HG02938 (cell line): ENCODE measurements at regions not wholly inside any gene's neighbourhood (a gene's known extent, or its start where the extent isn't known, plus 50 kb on each side); places are given as distances from the start of the nearest gene placed in this dataset.

ENCODE experiments used
- ATAC-seq: cut with Tn5 transposase; IDR thresholded peaks from one replicate; pipeline ENCODE4 v1.9.1; 2021; ENCODE audit warnings: mild to moderate bottlenecking, moderate library complexity; ENCODE audit not compliant: unreplicated experiment

DNA sequence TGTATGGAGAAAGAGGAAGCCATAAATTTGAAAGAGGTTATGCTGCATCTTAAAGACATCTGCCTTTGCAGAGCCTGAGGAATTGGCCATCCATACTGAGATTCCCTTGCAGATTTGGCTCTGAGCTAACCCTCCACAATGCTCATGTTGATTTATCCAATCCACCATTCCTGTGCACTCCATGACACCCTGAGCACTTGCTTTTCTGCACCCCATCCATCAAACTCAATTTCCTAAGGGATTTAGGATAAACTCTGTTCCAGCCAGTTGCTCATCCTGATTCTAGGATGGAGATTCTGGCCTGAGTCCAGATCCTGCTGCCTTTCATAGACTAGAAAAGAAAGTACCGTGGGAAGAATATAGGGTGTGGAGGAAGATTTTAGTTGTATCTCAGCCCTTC lies 379.2 kb upstream of the LARGE1 start:
- no peak for ATAC-seq

DNA sequence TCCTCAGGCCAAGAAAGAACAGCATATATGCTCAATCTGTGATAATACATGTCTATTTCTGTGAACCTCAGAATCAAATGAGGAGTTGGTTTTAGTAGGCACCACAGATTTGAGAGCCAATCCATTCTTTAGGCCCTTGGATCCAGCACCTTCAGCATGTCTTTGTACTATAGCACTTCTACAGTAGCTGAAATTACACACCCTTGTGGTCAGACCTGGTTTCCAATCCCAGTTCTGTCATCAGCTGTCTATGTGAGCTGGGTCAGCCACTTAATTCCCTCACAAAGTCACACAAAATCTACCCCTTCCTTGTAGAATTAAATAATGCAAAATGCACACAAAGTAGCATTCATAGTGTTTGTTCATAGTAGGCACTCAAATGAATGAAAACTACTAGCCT lies 381.3 kb upstream of the LARGE1 start:
- ATAC-seq: no peak

DNA sequence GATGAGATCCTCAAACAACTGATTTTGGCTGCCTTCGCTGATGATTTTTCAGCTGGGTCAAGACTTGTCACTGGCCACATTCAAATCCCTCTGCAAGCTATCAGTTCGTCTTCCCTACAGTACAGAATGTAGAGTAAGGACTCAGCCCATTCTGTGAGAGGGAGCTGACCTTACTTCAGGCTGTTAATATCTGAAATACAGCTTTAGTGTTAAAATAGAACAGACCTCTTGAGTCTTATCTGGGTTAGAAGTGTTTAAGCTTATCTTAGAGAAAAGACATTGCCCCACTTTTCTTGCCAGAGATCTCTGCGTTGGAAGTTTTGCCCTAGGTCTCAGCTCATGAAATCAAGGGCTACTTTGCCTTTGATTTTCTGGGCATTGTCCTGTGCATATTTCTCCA lies 383.4 kb upstream of the LARGE1 start:
- ATAC-seq: no peak

DNA sequence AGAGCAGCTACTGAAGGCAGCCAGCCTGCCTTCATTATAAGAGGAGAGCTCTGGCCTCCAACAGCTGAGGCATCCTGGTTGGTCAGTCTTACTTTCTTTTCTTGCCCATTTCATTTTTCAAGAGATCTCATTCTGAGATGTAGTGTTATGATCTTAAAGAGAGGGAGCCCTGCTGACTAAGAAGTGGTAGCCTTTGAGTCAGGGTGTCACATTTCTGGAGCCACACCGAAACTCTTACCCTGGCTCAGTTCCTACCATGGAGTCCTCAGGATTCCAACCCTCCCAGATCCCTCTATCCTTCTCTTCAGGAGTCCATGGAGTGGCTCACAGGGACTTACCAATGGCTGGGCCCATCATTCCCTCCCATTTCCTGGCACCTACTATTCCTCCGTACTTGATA lies 386.1 kb upstream of the LARGE1 start:
- no peak for ATAC-seq

GRCh38 chr22:34308101-34308500 lies 387.8 kb upstream of the LARGE1 start:
- no peak for ATAC-seq

GRCh38 chr22:34319346-34319745 lies 399.1 kb upstream of the LARGE1 start:
- no peak for ATAC-seq

DNA sequence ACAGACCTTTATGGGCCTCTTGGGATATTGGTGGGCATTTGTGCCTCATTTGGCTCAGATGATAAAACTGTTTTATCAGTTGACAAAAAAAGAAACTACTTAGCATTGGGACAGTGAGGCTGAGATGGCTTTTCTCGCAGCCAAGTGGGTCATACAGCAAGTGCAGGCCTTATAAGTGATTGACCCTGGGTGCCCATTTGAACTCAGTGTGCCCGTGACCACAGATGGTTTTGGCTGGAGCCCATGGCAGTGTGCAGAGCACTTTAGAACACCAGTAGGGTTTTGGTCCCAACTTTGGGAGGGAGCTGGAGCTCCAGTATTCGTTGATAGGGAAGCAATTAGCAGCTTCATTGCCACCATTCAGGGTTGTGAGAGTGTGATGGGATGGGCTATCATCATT lies 404.5 kb upstream of the LARGE1 start:
- no peak for ATAC-seq

GRCh38 chr22:34326901-34327300 lies 406.6 kb upstream of the LARGE1 start:
- no peak for ATAC-seq

GRCh38 chr22:34330432-34330831 lies 410.2 kb upstream of the LARGE1 start:
- no peak for ATAC-seq

DNA sequence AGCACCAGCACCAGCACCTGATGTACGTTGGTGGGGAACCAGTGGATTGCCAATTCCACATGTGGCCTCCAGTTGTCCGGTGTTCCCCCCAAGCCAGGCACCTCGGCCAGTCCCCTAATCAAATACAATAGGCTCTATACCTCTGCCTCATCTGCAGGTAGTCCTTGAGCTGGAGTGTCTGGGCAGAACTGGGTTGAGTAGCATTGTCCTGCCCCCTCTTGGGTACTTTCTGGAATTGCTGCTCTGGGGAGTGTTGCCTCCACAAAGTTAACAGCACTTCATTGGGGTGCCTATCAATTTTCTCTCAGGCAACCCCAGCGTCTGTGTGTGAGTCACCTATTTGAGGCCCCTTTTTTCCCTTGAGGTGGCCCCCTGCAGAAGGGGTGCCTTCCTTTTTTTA lies 413.0 kb upstream of the LARGE1 start:
- ATAC-seq: no peak

DNA sequence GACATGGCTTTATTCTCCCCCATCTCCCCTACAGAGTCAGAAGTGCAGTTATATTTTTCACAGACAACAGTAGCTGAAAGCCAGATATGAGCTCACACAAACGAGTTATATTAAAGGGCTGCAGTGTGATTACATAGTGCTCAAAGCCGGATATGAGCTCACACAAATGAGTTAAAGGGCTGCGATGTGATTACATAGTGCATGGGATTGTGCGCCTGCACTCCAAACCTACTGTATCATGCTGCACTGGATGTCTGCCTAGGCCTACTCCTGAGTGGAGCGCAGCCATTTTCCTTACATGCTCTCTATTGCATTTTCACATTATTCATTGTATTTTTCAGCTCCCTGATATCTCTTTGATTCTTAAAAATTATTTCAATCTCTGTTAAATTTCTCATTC lies 414.6 kb upstream of the LARGE1 start:
- ATAC-seq: no peak

DNA sequence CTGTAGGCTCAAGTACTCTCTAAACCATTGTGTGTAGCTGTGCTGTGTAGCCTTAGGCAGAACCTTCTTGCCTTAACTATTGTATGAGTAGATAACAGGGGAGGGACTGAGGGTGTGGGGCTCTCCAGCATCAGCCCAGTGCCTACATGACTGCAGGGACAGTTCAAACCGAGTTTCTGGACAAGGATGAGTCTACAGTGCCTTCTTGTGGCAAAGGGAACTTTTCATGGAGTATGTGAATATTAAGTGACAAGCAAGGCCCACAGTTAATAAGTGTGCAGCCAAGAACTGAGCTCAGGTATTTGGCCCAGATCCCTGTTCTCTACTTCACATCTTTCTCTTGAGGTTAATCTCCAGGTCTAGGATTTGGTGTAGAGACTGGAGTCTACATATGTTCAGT lies 424.4 kb upstream of the LARGE1 start:
- ATAC-seq: no peak

DNA sequence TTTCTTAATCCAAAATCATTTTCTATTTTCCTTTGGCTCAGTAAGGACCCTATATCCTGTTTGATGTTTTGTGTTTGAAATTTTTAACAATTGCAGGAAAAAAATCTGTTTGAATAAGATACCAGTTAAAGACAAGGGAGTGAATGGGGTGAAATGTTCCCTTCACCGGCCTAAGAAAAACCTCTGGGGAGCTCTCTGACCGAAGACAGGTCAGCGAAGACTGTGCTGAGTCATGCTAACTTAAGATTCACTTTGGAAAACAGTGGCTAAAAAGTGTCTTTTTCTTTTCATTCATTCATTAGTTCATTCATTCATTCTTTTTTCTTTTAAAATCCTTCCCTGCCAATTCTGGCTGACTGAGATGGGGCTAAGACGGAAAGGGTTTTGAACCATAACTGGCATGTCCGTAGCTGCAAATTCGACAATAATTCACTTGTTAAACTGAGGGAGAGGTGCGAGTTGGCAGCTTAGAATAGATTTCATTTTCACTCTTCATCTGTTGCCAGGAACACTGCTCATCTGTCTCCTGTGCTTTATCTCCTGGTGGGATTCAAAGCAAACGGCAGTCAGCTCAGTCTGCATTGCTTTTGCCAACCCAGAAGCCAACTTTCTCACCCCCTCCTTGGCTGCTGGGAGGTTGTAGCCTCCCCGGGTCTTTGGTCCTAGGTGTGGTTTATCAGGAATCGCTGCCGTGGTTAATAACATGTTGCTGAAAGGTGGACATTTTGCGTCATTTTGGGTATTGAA lies 434.0 kb upstream of the LARGE1 start:
- no peak for ATAC-seq

DNA sequence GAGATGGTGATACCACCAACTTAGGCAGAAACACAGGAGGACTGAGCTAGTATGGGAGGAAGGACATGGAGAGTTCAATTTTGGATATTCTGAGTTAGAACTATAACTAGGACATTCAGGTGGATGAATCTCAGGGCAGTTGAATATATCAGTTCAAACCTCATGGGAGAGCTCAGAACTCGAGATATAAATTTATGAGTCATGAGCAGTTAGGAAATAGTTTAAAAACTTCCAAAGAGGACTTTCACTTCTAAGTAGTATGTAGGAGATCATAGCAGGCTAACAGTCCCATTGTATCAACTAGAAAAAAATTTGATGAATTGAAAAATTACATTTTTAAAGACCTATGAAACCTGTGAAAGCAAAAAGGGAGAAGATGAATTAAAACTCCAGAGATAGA lies 436.2 kb upstream of the LARGE1 start:
- ATAC-seq: no peak

DNA sequence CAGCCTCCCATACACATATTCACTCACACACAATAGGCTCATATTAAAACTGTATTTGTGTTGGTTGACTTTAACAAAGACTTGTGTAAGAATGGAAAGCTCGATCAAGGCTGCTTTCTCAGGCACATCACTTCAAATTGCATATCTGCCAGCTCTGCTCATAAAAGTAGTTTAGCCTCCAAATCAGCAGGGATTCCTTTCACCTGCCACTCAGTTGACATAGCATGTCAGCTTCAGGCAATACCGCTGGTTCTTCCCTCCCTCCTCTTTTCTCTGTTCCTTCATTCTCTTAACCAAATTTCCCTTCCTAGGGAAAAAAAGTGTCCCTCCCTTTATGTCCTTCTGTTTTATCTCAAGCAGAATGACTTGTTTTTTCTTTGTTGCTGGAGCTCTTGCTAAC lies 450.4 kb upstream of the LARGE1 start:
- no peak for ATAC-seq

- ATAC-seq: no peak
Measured at GRCh38 chr22:34379825-34380224, 459.5 kb upstream of the LARGE1 start.

GRCh38 chr22:34380532-34380931 lies 460.3 kb upstream of the LARGE1 start:
- no peak for ATAC-seq

DNA sequence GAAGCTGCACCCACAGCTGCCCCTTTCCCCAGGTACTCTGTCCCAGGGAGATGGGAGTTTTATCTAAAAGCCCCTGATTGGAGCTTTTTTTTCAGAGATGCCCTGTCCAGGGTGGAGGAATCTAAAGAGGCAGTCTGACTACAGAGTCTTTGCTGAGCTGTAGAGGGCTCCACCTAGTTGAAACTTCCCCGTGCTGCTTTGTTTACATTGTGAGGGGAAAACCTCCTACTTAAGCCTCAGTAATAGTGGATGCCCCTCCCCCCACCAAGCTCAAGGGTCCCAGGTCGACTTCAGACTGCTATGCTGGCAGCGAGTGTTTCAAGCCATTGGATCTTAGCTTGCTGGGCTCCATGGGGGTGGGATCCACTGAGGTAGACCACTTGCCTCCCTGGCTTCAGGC lies 470.1 kb upstream of the LARGE1 start:
- ATAC-seq: no peak

GRCh38 chr22:34395370-34395769 lies 475.1 kb upstream of the LARGE1 start:
- no peak for ATAC-seq

GRCh38 chr22:34403667-34404066 lies 483.4 kb upstream of the LARGE1 start:
- no peak for ATAC-seq

DNA sequence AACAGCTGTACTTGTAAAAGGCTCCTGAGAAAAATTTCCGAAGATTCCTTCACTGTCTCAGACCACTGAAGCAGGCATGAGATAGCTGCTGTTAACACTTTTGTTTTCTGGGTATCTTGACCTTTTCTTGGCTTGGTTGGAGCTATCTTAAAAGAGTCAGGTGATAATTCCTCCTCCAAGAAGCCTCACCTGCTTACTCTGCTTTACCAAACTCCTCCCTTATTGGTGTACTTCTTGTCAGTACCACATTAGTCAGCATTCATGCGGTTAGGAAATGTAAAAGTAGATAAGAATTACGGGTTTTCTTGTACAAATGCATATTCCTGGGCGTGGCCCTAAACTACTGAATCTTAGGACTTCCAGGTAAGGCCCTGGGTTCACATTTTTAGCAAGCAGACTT lies 489.8 kb upstream of the LARGE1 start:
- ATAC-seq: no peak

DNA sequence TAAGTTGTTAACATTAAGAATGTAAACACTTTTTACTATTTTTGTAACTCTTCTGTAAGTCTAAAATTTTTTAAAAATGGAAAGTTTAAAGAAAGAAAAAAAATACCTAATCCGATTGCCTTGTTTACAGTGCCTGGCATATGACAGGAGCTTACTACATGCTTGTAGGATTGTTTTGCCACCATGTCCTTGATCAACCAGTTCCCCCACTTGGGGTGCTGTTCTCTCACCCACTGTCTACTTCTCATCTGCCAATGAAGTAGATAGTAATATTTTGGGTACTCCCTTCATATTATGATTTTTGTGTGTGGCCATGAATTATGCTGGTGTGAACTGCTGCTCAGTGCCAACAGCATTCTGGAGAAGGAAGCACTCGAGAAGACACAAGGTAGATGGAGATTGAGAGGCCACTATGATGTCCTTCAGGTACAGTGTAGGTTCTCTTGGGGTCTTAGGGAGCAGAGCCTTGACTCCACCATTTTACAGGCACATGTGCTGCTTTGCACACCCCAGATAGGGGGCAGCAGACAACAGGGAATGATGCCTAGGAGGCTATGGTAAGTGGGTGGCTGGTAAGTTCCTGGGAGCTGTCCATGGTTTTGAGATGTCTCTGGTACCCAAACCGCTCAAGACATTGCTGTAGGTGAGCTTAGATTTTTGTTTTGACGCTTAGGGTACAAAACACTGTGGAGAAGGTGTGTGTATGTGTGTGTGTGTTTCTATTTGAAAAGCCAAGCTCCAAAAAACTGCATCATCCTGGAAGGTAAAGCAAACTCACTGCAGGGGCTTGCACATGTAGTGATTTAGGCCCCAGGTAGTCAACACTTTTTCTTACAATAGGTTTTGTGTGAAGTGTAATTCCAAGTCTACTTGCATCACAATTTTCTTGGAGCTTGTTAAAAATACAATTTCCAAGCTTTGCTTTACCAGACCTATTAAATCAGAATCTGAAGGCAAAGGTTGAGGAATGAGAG lies 494.5 kb upstream of the LARGE1 start:
- no peak for ATAC-seq
